ENCODE measurements at regions not wholly inside any gene's neighbourhood (a gene's known extent, or its start where the extent isn't known, plus 50 kb on each side); places are given as distances from the start of the nearest gene placed in this dataset.
A peak's percentile ranks its signal among the peaks of the same experiment; 100 is the strongest.

DNA sequence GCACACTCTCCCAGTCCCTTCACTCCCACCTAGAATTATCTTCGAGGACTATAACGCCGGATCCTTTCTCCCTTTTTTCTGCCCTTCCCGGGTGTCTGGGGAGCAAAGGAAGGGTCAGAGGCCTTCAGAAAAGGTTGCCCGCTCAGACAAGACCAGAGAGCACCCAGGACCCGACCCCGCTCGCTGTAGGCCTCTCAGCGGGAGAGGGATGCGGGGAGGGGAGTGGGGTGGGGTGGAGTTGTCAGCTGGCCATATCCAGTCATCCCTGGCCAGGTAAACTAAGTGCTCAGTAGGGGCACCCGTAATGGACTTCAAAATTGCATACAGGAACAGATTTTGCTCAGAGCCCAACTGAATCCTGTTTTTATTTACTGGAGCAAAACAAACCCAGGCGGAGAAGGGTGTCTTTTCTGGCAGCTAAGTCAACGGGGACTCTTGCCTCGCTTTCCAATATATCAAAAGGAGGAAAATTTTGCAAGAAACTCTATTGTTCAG is 65.0 kb downstream of the NOL4 start:
- peaks cover 12% of the 10 kb centered on the region for H3K27me3 Mint-ChIP-seq
- H3K4me3 Mint-ChIP-seq: no peak overlapping the region
- H3K4me1 Mint-ChIP-seq: no peaks in the 10 kb centered on the region
- DNase-seq: no peak
- peaks cover 4% of the 10 kb centered on the region for H3K9me3 Mint-ChIP-seq
- H3K36me3 Mint-ChIP-seq (ENCODE audit: low read depth): no peaks in the 10 kb centered on the region
- no peak overlapping the region for H3K27ac Mint-ChIP-seq
- intact Hi-C loops (cut with micrococcal nuclease): no loop called here

DNA sequence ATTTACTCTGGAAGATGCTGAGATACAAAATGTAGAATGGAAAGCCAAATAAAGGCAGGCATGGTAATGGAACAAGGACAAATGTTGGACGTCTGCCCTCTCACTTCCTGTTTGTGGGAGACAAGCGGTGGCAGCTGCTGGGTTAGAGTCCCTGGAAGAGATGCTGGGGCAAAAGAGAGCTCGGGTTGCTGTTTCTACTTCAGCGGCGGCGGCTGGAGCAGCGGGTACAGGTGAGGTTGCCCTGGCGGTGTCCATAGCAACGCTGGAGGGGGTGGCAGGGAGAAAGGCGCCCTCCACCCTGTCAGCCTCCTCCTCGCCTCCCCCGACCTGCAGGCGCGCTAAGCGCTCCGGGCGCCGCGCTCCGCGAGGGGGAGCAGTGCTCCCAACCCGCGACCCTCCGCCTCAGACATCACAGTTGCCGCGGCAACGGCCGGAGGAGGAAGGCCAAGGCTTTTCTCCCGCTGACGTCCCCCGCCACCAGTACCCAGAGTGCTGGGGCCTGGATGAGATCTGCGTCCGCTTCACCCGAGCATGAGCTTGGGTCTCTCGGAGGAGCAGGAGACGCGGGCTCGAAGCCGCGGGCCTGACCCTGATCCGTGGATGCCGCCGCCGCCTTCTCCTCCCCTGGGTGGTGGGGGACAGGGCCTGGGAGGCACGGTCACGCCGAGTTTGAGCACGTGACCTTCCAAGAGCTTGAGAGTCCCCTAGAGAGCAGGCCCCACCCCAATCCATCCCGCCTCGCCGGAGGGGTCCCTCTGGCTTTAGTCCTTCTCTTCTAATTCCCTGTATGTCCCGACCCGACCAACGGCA is 65.6 kb downstream of the NOL4 start:
- no peak overlapping the region for H3K4me3 Mint-ChIP-seq
- no peaks in the 10 kb centered on the region for H3K4me1 Mint-ChIP-seq
- H3K36me3 Mint-ChIP-seq (ENCODE audit: low read depth): no peaks in the 10 kb centered on the region
- peaks cover 12% of the 10 kb centered on the region for H3K27me3 Mint-ChIP-seq
- peaks cover 4% of the 10 kb centered on the region for H3K9me3 Mint-ChIP-seq
- no peak for DNase-seq
- intact Hi-C loops (cut with micrococcal nuclease): no loop called here
- H3K27ac Mint-ChIP-seq: no peak overlapping the region

DNA sequence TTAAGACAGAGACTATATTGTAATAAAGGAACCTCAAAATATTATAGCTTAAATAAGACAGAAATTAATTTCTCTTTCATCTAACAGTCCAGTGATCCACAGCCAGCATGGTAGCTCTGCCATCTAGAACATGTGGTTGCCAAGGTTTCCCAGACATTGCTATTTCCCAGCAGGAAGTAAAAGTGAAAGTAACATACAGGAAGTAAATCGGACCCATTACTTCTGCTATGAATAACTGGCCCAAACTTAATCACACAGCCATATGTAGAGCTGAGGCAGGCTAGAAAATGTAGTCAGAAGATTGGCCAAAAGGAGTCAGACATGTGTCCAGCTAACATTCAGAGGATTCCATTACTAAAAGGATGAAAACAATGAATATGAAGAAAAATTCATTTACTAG is 71.0 kb downstream of the NOL4 start:
- no peak overlapping the region for H3K27ac Mint-ChIP-seq

GRCh38 chr18:34131006-34131405 is 93.7 kb downstream of the NOL4 start:
- H3K9me3 Mint-ChIP-seq: no peaks in the 10 kb centered on the region
- intact Hi-C loops (cut with micrococcal nuclease): no loop called here
- no peak for DNase-seq
- no peaks in the 10 kb centered on the region for H3K4me1 Mint-ChIP-seq
- H3K4me3 Mint-ChIP-seq: no peak overlapping the region
- no peaks in the 10 kb centered on the region for H3K27me3 Mint-ChIP-seq
- no peaks in the 10 kb centered on the region for H3K36me3 Mint-ChIP-seq (ENCODE audit: low read depth)
- no peak overlapping the region for H3K27ac Mint-ChIP-seq

More for the DNA sequence above, 71.0 kb downstream of the NOL4 start:
- H3K9me3 Mint-ChIP-seq: no peaks in the 10 kb centered on the region
- peaks cover 7% of the 10 kb centered on the region for H3K27me3 Mint-ChIP-seq
- peaks cover 2% of the 10 kb centered on the region for H3K4me1 Mint-ChIP-seq
- intact Hi-C loops (cut with micrococcal nuclease): no loop called here
- H3K36me3 Mint-ChIP-seq (ENCODE audit: low read depth): no peaks in the 10 kb centered on the region
- no peak overlapping the region for H3K4me3 Mint-ChIP-seq
- DNase-seq: no peak

DNA sequence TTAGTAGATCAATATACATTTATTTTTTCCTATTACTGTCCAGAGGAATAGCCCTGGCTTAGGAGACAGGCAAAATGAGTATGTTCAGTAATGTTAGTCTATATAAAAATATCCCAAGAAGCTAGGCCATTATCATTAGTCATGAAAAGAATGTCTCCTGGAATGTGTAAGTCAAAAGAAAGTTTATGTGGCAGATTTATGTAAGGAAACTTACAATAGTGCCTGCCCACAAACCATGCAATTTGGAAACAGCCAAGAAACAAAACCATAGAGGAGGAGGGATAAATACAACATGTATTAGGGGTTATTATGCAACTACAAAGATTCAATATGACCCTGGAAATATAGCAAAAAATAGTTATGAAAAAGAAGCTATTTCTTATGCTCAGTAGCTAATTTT is 96.3 kb downstream of the NOL4 start:
- no peak overlapping the region for H3K27ac Mint-ChIP-seq

GRCh38 chr18:34126121-34126520 is 98.6 kb downstream of the NOL4 start:
- H3K27ac Mint-ChIP-seq: no peak overlapping the region
- no peaks in the 10 kb centered on the region for H3K27me3 Mint-ChIP-seq
- H3K4me1 Mint-ChIP-seq: no peaks in the 10 kb centered on the region
- no peaks in the 10 kb centered on the region for H3K36me3 Mint-ChIP-seq (ENCODE audit: low read depth)
- no peak overlapping the region for H3K4me3 Mint-ChIP-seq
- intact Hi-C loops (cut with micrococcal nuclease): no loop called here
- no peak for DNase-seq
- H3K9me3 Mint-ChIP-seq: no peaks in the 10 kb centered on the region

More for the DNA sequence above, 96.3 kb downstream of the NOL4 start:
- intact Hi-C loops (cut with micrococcal nuclease): no loop called here
- Mint-ChIP-seq H3K4me3 (no peak overlapping the region), H3K27me3 (no peaks in the 10 kb centered on the region), H3K36me3 (ENCODE audit: low read depth) (no peaks in the 10 kb centered on the region), H3K4me1 (no peaks in the 10 kb centered on the region), H3K9me3 (no peaks in the 10 kb centered on the region)
- no peak for DNase-seq

- no peak overlapping the region for H3K4me3 Mint-ChIP-seq
- H3K27ac Mint-ChIP-seq: no peak overlapping the region
- intact Hi-C loops (cut with micrococcal nuclease): loop anchor here (5.0 kb wide), 1 partner anchor 664 kb away; no protein-coding TSS in a partner anchor
- no peaks in the 10 kb centered on the region for H3K27me3 Mint-ChIP-seq
- DNase-seq: peak; percentile 67
- H3K4me1 Mint-ChIP-seq: no peaks in the 10 kb centered on the region
- no peaks in the 10 kb centered on the region for H3K9me3 Mint-ChIP-seq
- H3K36me3 Mint-ChIP-seq (ENCODE audit: low read depth): no peaks in the 10 kb centered on the region
Observed at GRCh38 chr18:34122724-34123334, 101.9 kb downstream of the NOL4 start.

- H3K4me1 Mint-ChIP-seq: no peaks in the 10 kb centered on the region
- DNase-seq: no peak
- H3K27me3 Mint-ChIP-seq: no peaks in the 10 kb centered on the region
- intact Hi-C loops (cut with micrococcal nuclease): loop anchor here (5.0 kb wide), 1 partner anchor 666 kb away; no protein-coding TSS in a partner anchor
- no peak overlapping the region for H3K27ac Mint-ChIP-seq
- H3K9me3 Mint-ChIP-seq: no peaks in the 10 kb centered on the region
- no peak overlapping the region for H3K4me3 Mint-ChIP-seq
- no peaks in the 10 kb centered on the region for H3K36me3 Mint-ChIP-seq (ENCODE audit: low read depth)
Observed at GRCh38 chr18:34121200-34121721, 103.5 kb downstream of the NOL4 start.

DNA sequence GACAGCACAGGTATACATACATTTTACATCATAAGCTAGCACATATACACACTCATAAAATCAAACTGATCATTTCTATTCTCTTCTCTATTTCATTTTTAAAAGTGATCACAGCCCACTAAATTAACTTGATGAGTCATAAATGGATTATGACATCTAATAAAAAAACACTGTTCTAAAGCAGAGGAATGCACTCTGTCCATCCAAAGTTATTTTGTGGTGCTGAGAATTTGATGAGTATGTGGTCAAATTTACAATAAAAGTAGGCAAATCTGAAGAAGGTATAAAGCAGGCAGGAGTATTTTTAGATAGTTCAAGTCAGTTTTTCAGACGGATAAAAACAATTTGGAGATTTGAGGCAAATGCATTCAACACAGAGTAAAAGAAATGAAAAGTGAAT is 104.4 kb downstream of the NOL4 start:
- Mint-ChIP-seq H3K4me3 (no peak overlapping the region), H3K27me3 (no peaks in the 10 kb centered on the region), H3K27ac (no peak overlapping the region), H3K36me3 (ENCODE audit: low read depth) (no peaks in the 10 kb centered on the region), H3K4me1 (no peaks in the 10 kb centered on the region), H3K9me3 (no peaks in the 10 kb centered on the region)
- DNase-seq: no peak
- intact Hi-C loops (cut with micrococcal nuclease): loop anchor here (5.0 kb wide), 1 partner anchor 667 kb away; no protein-coding TSS in a partner anchor

DNA sequence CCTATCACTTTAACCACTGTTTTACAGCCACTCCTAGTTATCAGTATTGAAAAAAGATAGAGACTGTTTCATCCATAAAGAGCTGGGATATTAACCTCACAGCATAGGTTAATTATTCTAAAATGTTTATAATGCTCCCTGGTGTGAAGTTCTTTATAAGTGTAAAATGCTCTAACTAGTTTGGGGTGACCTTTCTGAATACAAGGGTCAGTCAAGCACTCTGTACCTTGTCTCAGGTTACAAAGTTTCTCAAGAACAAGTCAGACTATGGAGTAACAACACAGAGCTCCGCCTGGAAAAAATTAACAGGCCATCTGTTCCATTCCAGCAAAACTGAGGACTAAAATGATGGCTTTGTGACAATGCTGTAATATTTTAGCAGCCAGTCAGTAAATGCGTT is 107.4 kb downstream of the NOL4 start:
- H3K36me3 Mint-ChIP-seq (ENCODE audit: low read depth): no peaks in the 10 kb centered on the region
- intact Hi-C loops (cut with micrococcal nuclease): no loop called here
- no peak overlapping the region for H3K4me3 Mint-ChIP-seq
- H3K4me1 Mint-ChIP-seq: no peaks in the 10 kb centered on the region
- H3K27ac Mint-ChIP-seq: no peak overlapping the region
- no peaks in the 10 kb centered on the region for H3K27me3 Mint-ChIP-seq
- H3K9me3 Mint-ChIP-seq: no peaks in the 10 kb centered on the region
- DNase-seq: no peak

- Mint-ChIP-seq H3K27ac (no peak overlapping the region), H3K27me3 (no peaks in the 10 kb centered on the region), H3K4me1 (no peaks in the 10 kb centered on the region), H3K36me3 (ENCODE audit: low read depth) (no peaks in the 10 kb centered on the region), H3K4me3 (no peak overlapping the region), H3K9me3 (no peaks in the 10 kb centered on the region)
- no peak for DNase-seq
- intact Hi-C loops (cut with micrococcal nuclease): no loop called here
Observed at GRCh38 chr18:34115409-34116081, 109.2 kb downstream of the NOL4 start.

GRCh38 chr18:34114996-34115395 is 109.7 kb downstream of the NOL4 start:
- intact Hi-C loops (cut with micrococcal nuclease): no loop called here
- Mint-ChIP-seq H3K4me3 (no peak overlapping the region), H3K36me3 (ENCODE audit: low read depth) (no peaks in the 10 kb centered on the region), H3K27me3 (no peaks in the 10 kb centered on the region), H3K27ac (no peak overlapping the region), H3K4me1 (no peaks in the 10 kb centered on the region), H3K9me3 (no peaks in the 10 kb centered on the region)
- DNase-seq: no peak

- no peaks in the 10 kb centered on the region for H3K27me3 Mint-ChIP-seq
- intact Hi-C loops (cut with micrococcal nuclease): no loop called here
- H3K36me3 Mint-ChIP-seq (ENCODE audit: low read depth): no peaks in the 10 kb centered on the region
- H3K4me1 Mint-ChIP-seq: no peaks in the 10 kb centered on the region
- no peak for DNase-seq
- no peak overlapping the region for H3K4me3 Mint-ChIP-seq
- H3K27ac Mint-ChIP-seq: no peak overlapping the region
- peaks cover 5% of the 10 kb centered on the region for H3K9me3 Mint-ChIP-seq
Observed at GRCh38 chr18:34108206-34108605, 116.5 kb downstream of the NOL4 start.

DNA sequence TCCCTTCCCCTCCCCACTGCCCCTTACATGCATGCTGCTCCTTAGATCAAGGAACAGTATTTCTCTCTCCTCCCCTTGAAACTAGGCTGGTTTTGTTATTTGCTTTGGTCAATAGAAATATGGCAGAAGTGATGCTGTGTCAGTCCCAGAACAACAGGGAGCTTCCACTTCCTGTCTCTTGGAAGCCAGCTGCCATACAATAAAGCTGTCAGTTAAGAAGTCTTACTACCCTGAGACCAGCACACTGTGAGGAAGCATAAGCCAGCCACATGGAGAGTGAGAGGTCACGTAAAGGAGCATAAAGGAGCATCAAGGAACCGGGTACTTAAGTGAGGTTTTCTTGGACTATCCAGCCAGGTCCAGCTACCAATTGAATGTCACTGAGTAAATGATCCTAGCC is 126.6 kb downstream of the NOL4 start:
- no peaks in the 10 kb centered on the region for H3K27me3 Mint-ChIP-seq
- H3K9me3 Mint-ChIP-seq: no peaks in the 10 kb centered on the region
- H3K4me3 Mint-ChIP-seq: no peak overlapping the region
- DNase-seq: no peak
- no peak overlapping the region for H3K27ac Mint-ChIP-seq
- H3K4me1 Mint-ChIP-seq: no peaks in the 10 kb centered on the region
- intact Hi-C loops (cut with micrococcal nuclease): no loop called here
- no peaks in the 10 kb centered on the region for H3K36me3 Mint-ChIP-seq (ENCODE audit: low read depth)

Data from activated CD4-positive, alpha-beta T cell treated with anti-CD3 and anti-CD28 coated beads, Interleukin-2, amount 10 ng/mL, durations not matched to agents 24 days and 14 days (primary cell).